Testis (tissue), 2 donors: ENCODE measurements at regions not wholly inside any gene's neighbourhood (a gene's known extent, or its start where the extent isn't known, plus 50 kb on each side); places are given as distances from the start of the nearest gene placed in this dataset.

Experiments used
- CTCF ChIP-seq, 3 experiments: fragments of 450-650 bp in 2 of 3; fragments of 200-600 bp in 1 of 3; sonication (generic) in 1 of 3; IDR thresholded peaks; one replicate each; pipeline ENCODE4 v1.5.1; 2016 to 2019; ENCODE audit warnings: antibody characterized with exemption in 3 of 3, mild to moderate bottlenecking in 2 of 3, moderate library complexity in 1 of 3
- POLR2A ChIP-seq: fragments of 450-650 bp; IDR thresholded peaks from one replicate; pipeline ENCODE4 v1.6.1; 2017; ENCODE audit warnings: antibody characterized with exemption, mild to moderate bottlenecking, moderate library complexity

DNA sequence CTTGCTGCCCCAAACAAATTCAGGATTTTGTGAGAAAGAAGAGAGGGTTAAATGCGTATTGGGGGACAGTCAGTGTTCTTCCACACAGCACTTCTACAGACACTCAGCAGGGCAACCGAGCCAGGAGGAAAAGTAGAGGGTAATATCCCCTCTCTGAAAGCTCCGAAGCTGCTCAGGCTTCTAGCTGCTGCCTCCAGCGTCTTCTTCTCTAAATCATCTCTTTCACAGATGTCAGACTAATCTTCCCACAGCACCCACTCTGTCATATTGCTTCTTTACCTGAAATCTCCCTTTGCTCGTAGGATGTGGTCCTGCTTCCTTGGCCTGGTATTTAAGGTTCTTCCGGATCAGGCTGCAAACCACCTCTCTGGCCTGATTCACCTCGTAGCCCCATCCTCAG is 117.6 kb upstream of the HAAO start:
- TF ChIP-seq CTCF (IDR thresholded peaks at IDR 0.05): no peak
- TF ChIP-seq POLR2A: no peak
